Heart left ventricle (tissue), 16 donors: ENCODE measurements at regions not wholly inside any gene's neighbourhood (a gene's known extent, or its start where the extent isn't known, plus 50 kb on each side); places are given as distances from the start of the nearest gene placed in this dataset.
A peak's percentile ranks its signal among the peaks of the same experiment; 100 is the strongest.

Source experiments
- ATAC-seq, 4 donors: fragments of 200-7000 bp; cut with Tn5 transposase; one replicate each; pipeline ENCODE4 v1.9.1; 2020 to 2022; ENCODE audit warnings: moderate library complexity in 4 of 4, mild to moderate bottlenecking in 3 of 4, moderate number of reproducible peaks in 1 of 4
- DNase-seq, 5 donors: peaks; one replicate each; pipeline ENCODE4 v3.0.0-alpha.2; 2020
- H3K27ac ChIP-seq, 12 donors: fragments of 200-600 bp; sonication (generic) in 4 of 12; one replicate each; pipeline versions ENCODE4 v1.5.0 to v1.8.0; 2016 to 2022; ENCODE audit warnings: mild to moderate bottlenecking in 2 of 12
- H3K27me3 ChIP-seq, 9 donors: fragments of 200-600 bp; sonication (generic) in 2 of 9; one replicate each; pipeline versions ENCODE4 v1.5.1 to v1.8.0; 2016 to 2022; ENCODE audit warnings: mild to moderate bottlenecking in 3 of 9
- H3K36me3 ChIP-seq, 9 donors: fragments of 200-600 bp; sonication (generic) in 2 of 9; one replicate each; pipeline versions ENCODE4 v1.5.0 to v1.8.0; 2018 to 2022; ENCODE audit warnings: mild to moderate bottlenecking in 2 of 9
- H3K4me1 ChIP-seq, 12 donors: fragments of 200-600 bp; sonication (generic) in 4 of 12; one replicate each; pipeline versions ENCODE4 v1.5.0 to v1.8.0; 2016 to 2022; ENCODE audit warnings: mild to moderate bottlenecking in 3 of 12
- H3K4me3 ChIP-seq, 12 donors: fragments of 200-600 bp; sonication (generic) in 4 of 12; one replicate each; pipeline versions ENCODE4 v1.5.0 to v1.8.0; 2017 to 2022; ENCODE audit warnings: mild to moderate bottlenecking in 9 of 12, moderate library complexity in 4 of 12
- H3K9me3 ChIP-seq, 12 donors: fragments of 200-600 bp; sonication (generic) in 4 of 12; one replicate each; pipeline versions ENCODE4 v1.5.0 to v1.8.0; 2016 to 2022; ENCODE audit warnings: mild to moderate bottlenecking in 1 of 12
- POLR2A ChIP-seq, 2 donors: fragments of 450-650 bp; IDR thresholded peaks; one replicate each; pipeline ENCODE4 v1.6.1; 2017; ENCODE audit warnings: antibody characterized with exemption in 2 of 2, mild to moderate bottlenecking in 2 of 2, moderate library complexity in 2 of 2
- WGBS, 4 donors: extraction: QIAGEN DNeasy Blood & Tissue Kit in 2 of 4; methylation state at CpG; one replicate each; pipeline versions ENCODE4 v1.1.5 to v1.1.7; 2013 to 2018; 5-methylcytosine and 5-hydroxymethylcytosine counted together
- intact Hi-C, 10 donors: fragments of 100-400 bp; cut with DNase I; formaldehyde crosslinking; loops; one replicate each; pipeline versions ENCODE4 v1.11.1 to v1.14.2; 2022
- TF ChIP-seq, protein P1 (sequence below), 12 donors: fragments of 200-600 bp; sonication (generic) in 4 of 12; IDR thresholded peaks; one replicate each; pipeline versions ENCODE4 v1.5.0 to v1.8.0; 2018 to 2022; ENCODE audit warnings: antibody characterized with exemption in 12 of 12, mild to moderate bottlenecking in 5 of 12
- donor health status: ischemic (EF 13 %, LVEDD 7.1; RV severe dilation, severe dysfunction).
- donor health status: healthy with polysubstance abuse.
- donor health status: DM: no; HTN: yes; CAD: no.
- donor health status: DM: no; HTN: no; CAD: no.
- donor health status: ischemic (EF 25% LVEDD 6.9; RV normal size, moderate dysfunction).
- donor health status: ischemic (EF 25% LVEDD 5.7; RV mildly dilated, moderate dysfunction).
- donor health status: healthy.
- donor health status: DM: yes; HTN: yes; CAD: no.
- donor health status: ischemic (EF 35%, LVEDD 5.7; RV mildly dilated, moderate dysfunction).
- donor health status: nonischemic (EF 11% LVEDD 7.7; RV severe dilation, severe dysfunction).
- donor health status: DM: yes; HTN: yes; CAD: no.
- donor health status: PGD.
- donor health status: ischemic (EF 29% LVEDD 5.4; RV normal size, mild dysfunction).
- donor health status: nonischemic (EF 23%, LVEDD 6.1; RV moderate dilation, normal function).

DNA sequence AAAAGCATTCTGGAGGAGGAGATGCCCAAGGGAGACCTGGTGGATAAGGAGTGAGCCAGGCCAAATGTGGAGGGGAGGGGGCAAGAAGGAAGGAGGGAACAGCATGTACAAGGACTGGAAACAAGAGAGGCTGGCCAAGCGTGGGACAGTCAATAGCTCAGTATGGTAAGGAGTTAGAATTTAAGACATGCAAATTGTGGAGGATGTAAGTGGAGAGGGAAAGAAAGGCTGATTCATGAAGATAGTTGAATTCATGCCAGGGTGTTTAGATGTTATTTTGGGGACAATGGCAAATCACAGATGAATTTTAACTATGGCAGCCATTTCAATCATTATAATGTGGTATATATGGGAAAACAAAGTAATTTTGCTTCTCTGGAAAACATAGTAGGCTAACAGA is 462.3 kb downstream of the MEIS1 start:
- DNase-seq: peak in 1 of 5 donors; percentile 29
- Histone ChIP-seq H3K36me3 (no peaks in the 10 kb centered on the region), H3K27ac (peak overlapping the region in 3 of 12 donors; percentile 11 to 55 (median 48)), H3K4me3 (no peak overlapping the region), H3K9me3 (peaks cover 0 to 7% (median 0%) of the 10 kb centered on the region in 12 donors), H3K27me3 (no peaks in the 10 kb centered on the region), H3K4me1 (peaks cover 0 to 26% (median 5%) of the 10 kb centered on the region in 12 donors)
- 67 to 87% (median 76%) methylated on average over 1 of the region's 1 CpG for WGBS, 4 donors
- peak in 3 of 4 donors; percentile 28 to 68 (median 45) for ATAC-seq
- intact Hi-C loops: no loop called here
- TF ChIP-seq POLR2A (IDR thresholded peaks at IDR 0.05): no peak
- TF ChIP-seq, protein P1, sequence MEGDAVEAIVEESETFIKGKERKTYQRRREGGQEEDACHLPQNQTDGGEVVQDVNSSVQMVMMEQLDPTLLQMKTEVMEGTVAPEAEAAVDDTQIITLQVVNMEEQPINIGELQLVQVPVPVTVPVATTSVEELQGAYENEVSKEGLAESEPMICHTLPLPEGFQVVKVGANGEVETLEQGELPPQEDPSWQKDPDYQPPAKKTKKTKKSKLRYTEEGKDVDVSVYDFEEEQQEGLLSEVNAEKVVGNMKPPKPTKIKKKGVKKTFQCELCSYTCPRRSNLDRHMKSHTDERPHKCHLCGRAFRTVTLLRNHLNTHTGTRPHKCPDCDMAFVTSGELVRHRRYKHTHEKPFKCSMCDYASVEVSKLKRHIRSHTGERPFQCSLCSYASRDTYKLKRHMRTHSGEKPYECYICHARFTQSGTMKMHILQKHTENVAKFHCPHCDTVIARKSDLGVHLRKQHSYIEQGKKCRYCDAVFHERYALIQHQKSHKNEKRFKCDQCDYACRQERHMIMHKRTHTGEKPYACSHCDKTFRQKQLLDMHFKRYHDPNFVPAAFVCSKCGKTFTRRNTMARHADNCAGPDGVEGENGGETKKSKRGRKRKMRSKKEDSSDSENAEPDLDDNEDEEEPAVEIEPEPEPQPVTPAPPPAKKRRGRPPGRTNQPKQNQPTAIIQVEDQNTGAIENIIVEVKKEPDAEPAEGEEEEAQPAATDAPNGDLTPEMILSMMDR (IDR thresholded peaks at IDR 0.05): no peak

DNA sequence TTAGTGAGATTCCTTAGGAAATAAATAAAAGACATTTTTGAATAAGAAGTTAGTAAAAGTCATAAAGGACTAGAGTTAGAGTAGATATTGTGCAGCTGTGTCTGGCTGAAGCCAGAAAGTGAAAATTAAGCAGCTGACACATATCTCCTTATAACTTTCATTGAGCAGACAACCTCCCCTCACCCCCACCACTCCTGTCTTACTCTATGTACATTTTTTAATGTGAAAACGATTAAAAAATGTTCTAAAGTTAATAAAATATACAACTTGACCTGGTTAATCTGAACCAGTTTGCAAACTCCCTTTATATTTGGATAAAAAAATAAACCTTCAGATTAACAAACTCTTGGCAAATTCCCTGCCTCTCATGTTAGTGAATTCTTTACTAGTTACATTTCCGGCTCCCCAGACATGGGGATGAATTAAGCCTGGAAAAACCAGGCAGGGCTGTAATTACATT is 462.8 kb downstream of the MEIS1 start:
- no peak for DNase-seq
- intact Hi-C loops: no loop called here
- no peaks in the 10 kb centered on the region for H3K36me3 ChIP-seq
- TF ChIP-seq, protein P1 (IDR thresholded peaks at IDR 0.05): no peak
- no peak for TF ChIP-seq POLR2A (IDR thresholded peaks at IDR 0.05)
- WGBS, 4 donors: 52 to 63% (median 57%) methylated on average over 2 of the region's 2 CpGs
- peaks cover 0 to 26% (median 5%) of the 10 kb centered on the region in 12 donors for H3K4me1 ChIP-seq
- peaks cover 0 to 7% (median 0%) of the 10 kb centered on the region in 12 donors for H3K9me3 ChIP-seq
- ATAC-seq: peak in 1 of 4 donors; percentile 52
- H3K27me3 ChIP-seq: no peaks in the 10 kb centered on the region
- no peak overlapping the region for H3K4me3 ChIP-seq
- peak overlapping the region in 4 of 12 donors; percentile 11 to 55 (median 36) for H3K27ac ChIP-seq

DNA sequence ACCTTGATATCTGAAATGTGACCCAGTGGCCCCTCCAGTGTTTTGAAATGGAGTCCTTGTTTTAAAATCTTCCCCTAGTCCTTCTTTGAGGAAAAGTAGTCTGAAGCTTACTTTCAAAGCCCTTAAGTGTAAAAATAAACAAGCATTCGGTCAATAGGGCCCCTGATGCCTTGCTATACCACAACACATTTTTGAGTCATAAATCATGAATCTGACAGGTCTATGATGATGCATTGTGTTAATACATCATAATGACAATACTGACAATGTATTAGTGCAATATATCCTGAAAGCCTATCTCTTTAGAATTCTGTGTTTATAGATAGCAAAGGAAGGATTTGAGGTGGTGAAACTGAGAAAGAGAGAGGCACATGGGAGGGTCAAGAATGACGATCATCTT is 464.2 kb downstream of the MEIS1 start:
- H3K27ac ChIP-seq: peak overlapping the region in 1 of 12 donors; percentile 55
- TF ChIP-seq, protein P1 (IDR thresholded peaks at IDR 0.05): no peak
- TF ChIP-seq POLR2A (IDR thresholded peaks at IDR 0.05): no peak
- intact Hi-C loops: no loop called here
- H3K4me3 ChIP-seq: no peak overlapping the region
- 74 to 84% (median 79%) methylated on average over 2 of the region's 2 CpGs for WGBS, 4 donors
- H3K9me3 ChIP-seq: peaks cover 0 to 4% (median 0%) of the 10 kb centered on the region in 12 donors
- H3K4me1 ChIP-seq: peaks cover 0 to 26% (median 5%) of the 10 kb centered on the region in 12 donors
- ATAC-seq: no peak
- no peak for DNase-seq
- H3K27me3 ChIP-seq: no peaks in the 10 kb centered on the region
- no peaks in the 10 kb centered on the region for H3K36me3 ChIP-seq

DNA sequence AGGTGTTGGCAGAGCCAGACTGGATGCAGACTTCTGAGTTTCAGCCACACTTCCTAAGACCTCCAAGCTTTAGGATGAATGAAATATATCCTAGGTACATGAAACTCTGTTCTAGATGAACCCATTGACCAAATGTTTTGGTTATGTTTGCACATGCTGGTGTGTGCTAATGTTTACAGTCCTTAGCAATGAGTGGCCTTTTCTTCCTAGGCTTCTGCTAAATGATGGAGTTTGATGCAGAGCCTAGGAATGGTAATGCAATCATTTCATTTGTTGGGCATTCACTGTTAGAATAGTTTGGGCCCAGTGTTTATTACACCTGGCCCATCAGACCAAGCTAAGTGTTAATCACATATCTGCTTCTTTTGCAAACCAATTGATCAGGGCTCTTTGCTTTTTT is 464.7 kb downstream of the MEIS1 start:
- Histone ChIP-seq H3K9me3 (no peaks in the 10 kb centered on the region), H3K4me1 (peaks cover 0 to 26% (median 5%) of the 10 kb centered on the region in 12 donors), H3K27me3 (no peaks in the 10 kb centered on the region), H3K4me3 (no peak overlapping the region), H3K36me3 (no peaks in the 10 kb centered on the region), H3K27ac (no peak overlapping the region)
- DNase-seq (no peak), ATAC-seq (no peak)
- TF ChIP-seq, protein P1 (IDR thresholded peaks at IDR 0.05): no peak
- TF ChIP-seq POLR2A (IDR thresholded peaks at IDR 0.05): no peak
- intact Hi-C loops: no loop called here
